ENCODE measurements at regions not wholly inside any gene's neighbourhood (a gene's known extent, or its start where the extent isn't known, plus 50 kb on each side); places are given as distances from the start of the nearest gene placed in this dataset.

GRCh38 chr9:105119156-105119555, 125.3 kb upstream of the SLC44A1 start:
- TF ChIP-seq EZH2 (IDR thresholded peaks at IDR 0.05; ENCODE audit: borderline replicate concordance, insufficient read depth, low read length, poor library complexity, severe bottlenecking) (no peak), POLR2AphosphoS5 (IDR thresholded peaks at IDR 0.05) (no peak), TAF1 (IDR thresholded peaks at IDR 0.05; ENCODE audit: low read depth) (no peak), EP300 (conservative IDR thresholded peaks at IDR 0.05; ENCODE audit: poor library complexity, severe bottlenecking) (no peak), SMC3 (conservative IDR thresholded peaks at IDR 0.05; ENCODE audit: poor library complexity) (no peak), RAD21 (conservative IDR thresholded peaks at IDR 0.05) (no peak), REST (IDR thresholded peaks at IDR 0.05; ENCODE audit: borderline replicate concordance) (no peak)
- TF ChIP-seq, protein P1, sequence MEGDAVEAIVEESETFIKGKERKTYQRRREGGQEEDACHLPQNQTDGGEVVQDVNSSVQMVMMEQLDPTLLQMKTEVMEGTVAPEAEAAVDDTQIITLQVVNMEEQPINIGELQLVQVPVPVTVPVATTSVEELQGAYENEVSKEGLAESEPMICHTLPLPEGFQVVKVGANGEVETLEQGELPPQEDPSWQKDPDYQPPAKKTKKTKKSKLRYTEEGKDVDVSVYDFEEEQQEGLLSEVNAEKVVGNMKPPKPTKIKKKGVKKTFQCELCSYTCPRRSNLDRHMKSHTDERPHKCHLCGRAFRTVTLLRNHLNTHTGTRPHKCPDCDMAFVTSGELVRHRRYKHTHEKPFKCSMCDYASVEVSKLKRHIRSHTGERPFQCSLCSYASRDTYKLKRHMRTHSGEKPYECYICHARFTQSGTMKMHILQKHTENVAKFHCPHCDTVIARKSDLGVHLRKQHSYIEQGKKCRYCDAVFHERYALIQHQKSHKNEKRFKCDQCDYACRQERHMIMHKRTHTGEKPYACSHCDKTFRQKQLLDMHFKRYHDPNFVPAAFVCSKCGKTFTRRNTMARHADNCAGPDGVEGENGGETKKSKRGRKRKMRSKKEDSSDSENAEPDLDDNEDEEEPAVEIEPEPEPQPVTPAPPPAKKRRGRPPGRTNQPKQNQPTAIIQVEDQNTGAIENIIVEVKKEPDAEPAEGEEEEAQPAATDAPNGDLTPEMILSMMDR (IDR thresholded peaks at IDR 0.05; ENCODE audit: poor library complexity, severe bottlenecking) = no peak
